Caco-2 (cell line): ENCODE measurements at regions not wholly inside any gene's neighbourhood (a gene's known extent, or its start where the extent isn't known, plus 50 kb on each side); places are given as distances from the start of the nearest gene placed in this dataset.

Experiments
- BruUV-seq: library from RNA; stranded (reverse); fragments of 400-500 nt; replicated peaks from 2 replicates; lab custom pipeline; 2021; lab: Mats Ljungman, UMichigan
- CTCF ChIA-PET: fragments of 300-600 bp; sonication (Branson Sonifier 250); formaldehyde crosslinking; loops from one replicate; lab custom pipeline; 2022; ENCODE audit warnings: antibody characterized with exemption; lab: Charles Lee
- POLR2A ChIA-PET: fragments of 300-600 bp; sonication (Branson Sonifier 250); formaldehyde crosslinking; loops from one replicate; lab custom pipeline; 2022; ENCODE audit warnings: antibody characterized with exemption; lab: Charles Lee
- DNase-seq, 2 experiments: peaks; one replicate each; pipeline versions ENCODE4 v3.0.0 to v3.0.0-alpha.2; 2020 to 2022
- H3K27me3 ChIP-seq: replicated peaks from 2 replicates; pipeline ENCODE4 v1.6.0; 2011; ENCODE audit warnings: low read length; ENCODE audit not compliant: control insufficient read depth, insufficient read depth
- H3K36me3 ChIP-seq: 2 replicates; pipeline ENCODE4 v1.5.1; 2011; ENCODE audit warnings: low read length; ENCODE audit not compliant: control insufficient read depth, insufficient read depth
- H3K4me1 ChIP-seq: fragments of 250-450 bp; sonication (Bioruptor Pico); 2 replicates; pipeline ENCODE4 v1.5.1; 2020; ENCODE audit warnings: mild to moderate bottlenecking
- H3K4me3 ChIP-seq: 2 replicates; pipeline ENCODE4 v1.5.1; 2011; ENCODE audit warnings: low read depth, mild to moderate bottlenecking, control low read depth, low read length
- H3K9me3 ChIP-seq: fragments of 250-450 bp; sonication (Bioruptor Pico); 2 replicates; pipeline ENCODE4 v1.5.1; 2020; ENCODE audit warnings: mild to moderate bottlenecking, moderate library complexity
- H3K27ac Mint-ChIP-seq: one replicate; pipeline ENCODE4 v1.8.0; 2022; ENCODE audit warnings: mixed read lengths; ENCODE audit not compliant: unreplicated experiment
- H3K27me3 Mint-ChIP-seq: one replicate; pipeline ENCODE4 v1.8.0; 2022; ENCODE audit warnings: mixed read lengths; ENCODE audit not compliant: insufficient read depth, unreplicated experiment
- H3K36me3 Mint-ChIP-seq: one replicate; pipeline ENCODE4 v1.8.0; 2022; ENCODE audit warnings: mild to moderate bottlenecking, mixed read lengths; ENCODE audit not compliant: insufficient read depth, unreplicated experiment
- H3K4me1 Mint-ChIP-seq: one replicate; pipeline ENCODE4 v1.8.0; 2022; ENCODE audit warnings: low read depth, mixed read lengths; ENCODE audit not compliant: unreplicated experiment
- H3K4me3 Mint-ChIP-seq: one replicate; pipeline ENCODE4 v1.8.0; 2022; ENCODE audit warnings: mild to moderate bottlenecking, moderate library complexity, mixed read lengths; ENCODE audit not compliant: unreplicated experiment
- H3K9me3 Mint-ChIP-seq: one replicate; pipeline ENCODE4 v1.8.0; 2022; ENCODE audit warnings: mixed read lengths; ENCODE audit not compliant: unreplicated experiment
- CTCF ChIP-seq, 2 experiments: fragments of 200-600 bp in 1 of 2; IDR thresholded peaks; 1 replicate in 1 of 2; 2 replicates in 1 of 2; pipeline versions ENCODE4 v1.5.1 to v1.8.0; 2011 to 2022; ENCODE audit warnings: antibody characterized with exemption in 1 of 2, control low read depth in 1 of 2, inconsistent platforms in 1 of 2, low read depth in 1 of 2, low read length in 1 of 2, mild to moderate bottlenecking in 1 of 2, moderate library complexity in 1 of 2; ENCODE audit not compliant: insufficient read depth in 1 of 2, severe bottlenecking in 1 of 2, unreplicated experiment in 1 of 2
- intact Hi-C: fragments of 100-400 bp; cut with micrococcal nuclease; formaldehyde crosslinking; loops from one replicate; pipeline ENCODE4 v1.10.0; 2022; ENCODE audit not compliant: unreplicated experiment

- POLR2A ChIA-PET: no interaction called here
- no peak for TF ChIP-seq CTCF (IDR thresholded peaks at IDR 0.05; ENCODE audit: insufficient read depth in 1 of 2, low read depth in 1 of 2, low read length in 1 of 2, severe bottlenecking in 1 of 2, unreplicated experiment in 1 of 2)
- no peaks in the 10 kb centered on the region for H3K36me3 ChIP-seq
- Mint-ChIP-seq H3K9me3 (no peaks in the 10 kb centered on the region), H3K4me3 (no peak overlapping the region), H3K27ac (no peak overlapping the region), H3K4me1 (no peaks in the 10 kb centered on the region), H3K36me3 (no peaks in the 10 kb centered on the region), H3K27me3 (peaks cover 3% of the 10 kb centered on the region)
- no peaks in the 10 kb centered on the region for H3K9me3 ChIP-seq
- peak in 1 of 2 experiments; percentile 21 for DNase-seq
- BruUV-seq: no TSS peak
- CTCF ChIA-PET: no interaction called here
- intact Hi-C loops: no loop called here
- no peak overlapping the region for H3K4me3 ChIP-seq
- no peaks in the 10 kb centered on the region for H3K27me3 ChIP-seq
- no peaks in the 10 kb centered on the region for H3K4me1 ChIP-seq
Observed at GRCh38 chr10:47238331-47239095, 61.5 kb upstream of the GDF10 start.

- Histone ChIP-seq H3K4me3 (no peak overlapping the region), H3K36me3 (no peaks in the 10 kb centered on the region), H3K4me1 (no peaks in the 10 kb centered on the region), H3K9me3 (no peaks in the 10 kb centered on the region), H3K27me3 (no peaks in the 10 kb centered on the region)
- Mint-ChIP-seq H3K27ac (no peak overlapping the region), H3K4me1 (no peaks in the 10 kb centered on the region), H3K9me3 (no peaks in the 10 kb centered on the region), H3K4me3 (no peak overlapping the region), H3K36me3 (no peaks in the 10 kb centered on the region), H3K27me3 (peaks cover 3% of the 10 kb centered on the region)
- CTCF ChIA-PET: no interaction called here
- no TSS peak for BruUV-seq
- POLR2A ChIA-PET: no interaction called here
- no peak for TF ChIP-seq CTCF (IDR thresholded peaks at IDR 0.05; ENCODE audit: insufficient read depth in 1 of 2, low read depth in 1 of 2, low read length in 1 of 2, severe bottlenecking in 1 of 2, unreplicated experiment in 1 of 2)
- intact Hi-C loops: no loop called here
- peak in 1 of 2 experiments; percentile 21 for DNase-seq
Observed at GRCh38 chr10:47239211-47239610, 60.8 kb upstream of the GDF10 start.

- no peak for TF ChIP-seq CTCF (IDR thresholded peaks at IDR 0.05; ENCODE audit: insufficient read depth in 1 of 2, low read depth in 1 of 2, low read length in 1 of 2, severe bottlenecking in 1 of 2, unreplicated experiment in 1 of 2)
- ChIA-PET POLR2A (no interaction called here), CTCF (no interaction called here)
- H3K36me3 ChIP-seq: no peaks in the 10 kb centered on the region
- BruUV-seq: no TSS peak
- H3K27me3 ChIP-seq: no peaks in the 10 kb centered on the region
- peak in 1 of 2 experiments; percentile 11 for DNase-seq
- Mint-ChIP-seq H3K4me1 (no peaks in the 10 kb centered on the region), H3K27ac (no peak overlapping the region), H3K4me3 (no peak overlapping the region), H3K27me3 (peaks cover 3% of the 10 kb centered on the region), H3K9me3 (no peaks in the 10 kb centered on the region), H3K36me3 (no peaks in the 10 kb centered on the region)
- intact Hi-C loops: no loop called here
- H3K4me3 ChIP-seq: no peak overlapping the region
- H3K9me3 ChIP-seq: no peaks in the 10 kb centered on the region
- H3K4me1 ChIP-seq: no peaks in the 10 kb centered on the region
Observed at GRCh38 chr10:47240173-47240572, 59.8 kb upstream of the GDF10 start.
